Body of pancreas (tissue), 4 donors: ENCODE measurements at regions not wholly inside any gene's neighbourhood (a gene's known extent, or its start where the extent isn't known, plus 50 kb on each side); places are given as distances from the start of the nearest gene placed in this dataset.

Experiments used
- CTCF ChIP-seq, 7 experiments: fragments of 450-650 bp in 4 of 7; fragments of 200-600 bp in 3 of 7; sonication (generic) in 3 of 7; IDR thresholded peaks; one replicate each; pipeline ENCODE4 v1.5.1; 2016 to 2019; ENCODE audit warnings: antibody characterized with exemption in 7 of 7
- POLR2A ChIP-seq, 3 donors: fragments of 450-650 bp; IDR thresholded peaks; one replicate each; pipeline ENCODE4 v1.6.1; 2016; ENCODE audit warnings: antibody characterized with exemption in 3 of 3, mild to moderate bottlenecking in 2 of 3

DNA sequence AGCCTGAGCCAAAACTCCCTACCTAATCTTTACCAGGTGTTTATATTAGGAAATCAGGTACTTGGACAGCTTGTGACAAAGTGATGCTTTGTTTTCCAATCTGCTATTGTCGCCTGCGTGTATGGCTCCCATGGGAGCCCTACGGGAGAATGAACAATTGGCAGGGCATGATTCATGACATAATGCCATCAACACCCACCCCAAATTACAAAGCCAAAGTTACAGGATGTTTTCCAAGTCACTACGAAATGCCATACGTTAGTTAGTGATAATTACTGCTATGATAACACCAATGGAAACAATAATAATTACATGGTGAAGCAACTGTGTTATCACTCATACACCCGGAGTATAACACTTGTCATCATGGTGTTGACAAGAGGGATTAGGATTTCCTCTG is 226.4 kb downstream of the FAM181B start:
- TF ChIP-seq POLR2A (IDR thresholded peaks at IDR 0.05) (no peak), CTCF (IDR thresholded peaks at IDR 0.05) (no peak)
